GM06990 (cell line): ENCODE measurements at regions not wholly inside any gene's neighbourhood (a gene's known extent, or its start where the extent isn't known, plus 50 kb on each side); places are given as distances from the start of the nearest gene placed in this dataset.
A peak's percentile ranks its signal among the peaks of the same experiment; 100 is the strongest.

ENCODE experiments used
- DNase-seq: peaks from one replicate; pipeline ENCODE4 v3.0.0-alpha.2; 2011; ENCODE audit not compliant: insufficient read length; ENCODE audit errors: extremely low read depth
- H3K27me3 ChIP-seq: replicated peaks from 2 replicates; pipeline ENCODE4 v1.6.0; 2011; ENCODE audit warnings: low read length; ENCODE audit not compliant: control insufficient read depth, insufficient read depth
- H3K36me3 ChIP-seq: 2 replicates; pipeline ENCODE4 v1.5.1; 2011; ENCODE audit warnings: low read length; ENCODE audit not compliant: control insufficient read depth, insufficient read depth
- H3K4me3 ChIP-seq: replicated peaks from 2 replicates; pipeline ENCODE4 v1.5.1; 2011; ENCODE audit warnings: low read depth, mild to moderate bottlenecking, control low read depth, low read length
- TF ChIP-seq, protein P1 (sequence below): IDR thresholded peaks from 2 replicates; pipeline ENCODE4 v1.5.1; 2011; ENCODE audit warnings: low read length, control low read depth, mild to moderate bottlenecking, inconsistent platforms; ENCODE audit not compliant: insufficient read depth, poor library complexity, severe bottlenecking

DNA sequence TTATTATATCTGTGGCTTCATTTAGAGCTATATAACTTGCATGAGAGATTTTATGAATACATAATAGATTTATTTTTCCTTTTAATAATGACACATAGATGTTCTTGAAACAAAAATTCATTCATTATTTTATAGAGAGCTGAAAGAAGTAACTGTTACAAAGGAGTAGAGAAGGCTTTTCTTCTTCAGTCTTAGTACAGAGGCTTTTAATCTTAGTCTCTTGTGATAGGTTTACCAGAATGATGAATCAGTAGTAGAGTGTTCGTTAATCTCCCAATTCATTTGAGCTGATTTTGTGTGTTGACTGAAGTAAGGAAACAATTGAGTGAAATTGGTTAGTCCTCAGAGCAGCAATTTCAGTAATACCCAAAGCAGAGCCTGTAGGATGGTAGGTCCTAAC lies 1284.1 kb upstream of the ACO1 start:
- no peaks in the 10 kb centered on the region for H3K36me3 ChIP-seq
- TF ChIP-seq, protein P1, sequence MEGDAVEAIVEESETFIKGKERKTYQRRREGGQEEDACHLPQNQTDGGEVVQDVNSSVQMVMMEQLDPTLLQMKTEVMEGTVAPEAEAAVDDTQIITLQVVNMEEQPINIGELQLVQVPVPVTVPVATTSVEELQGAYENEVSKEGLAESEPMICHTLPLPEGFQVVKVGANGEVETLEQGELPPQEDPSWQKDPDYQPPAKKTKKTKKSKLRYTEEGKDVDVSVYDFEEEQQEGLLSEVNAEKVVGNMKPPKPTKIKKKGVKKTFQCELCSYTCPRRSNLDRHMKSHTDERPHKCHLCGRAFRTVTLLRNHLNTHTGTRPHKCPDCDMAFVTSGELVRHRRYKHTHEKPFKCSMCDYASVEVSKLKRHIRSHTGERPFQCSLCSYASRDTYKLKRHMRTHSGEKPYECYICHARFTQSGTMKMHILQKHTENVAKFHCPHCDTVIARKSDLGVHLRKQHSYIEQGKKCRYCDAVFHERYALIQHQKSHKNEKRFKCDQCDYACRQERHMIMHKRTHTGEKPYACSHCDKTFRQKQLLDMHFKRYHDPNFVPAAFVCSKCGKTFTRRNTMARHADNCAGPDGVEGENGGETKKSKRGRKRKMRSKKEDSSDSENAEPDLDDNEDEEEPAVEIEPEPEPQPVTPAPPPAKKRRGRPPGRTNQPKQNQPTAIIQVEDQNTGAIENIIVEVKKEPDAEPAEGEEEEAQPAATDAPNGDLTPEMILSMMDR = no peak
- no peaks in the 10 kb centered on the region for H3K27me3 ChIP-seq
- H3K4me3 ChIP-seq = no peak overlapping the region
- DNase-seq = no peak

DNA sequence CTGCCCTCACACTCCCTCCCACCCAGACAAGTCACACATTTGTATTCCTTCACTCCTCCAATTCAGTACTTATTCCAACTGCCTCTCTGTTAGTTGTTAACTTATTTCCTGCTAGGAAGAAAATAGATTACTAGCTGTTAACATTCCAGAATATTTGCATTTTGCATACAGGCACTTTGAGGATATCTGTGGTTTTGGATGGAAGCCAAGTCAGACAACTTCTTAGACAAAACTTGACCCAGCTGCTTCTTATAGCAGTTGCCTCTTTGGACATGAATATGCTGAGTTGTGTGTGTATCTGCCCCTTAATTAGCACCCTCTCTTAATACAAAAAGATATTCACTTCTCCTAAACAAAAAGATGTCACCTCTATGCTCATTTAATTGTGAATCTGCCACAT lies 1280.6 kb upstream of the ACO1 start:
- TF ChIP-seq, protein P1 = no peak
- Histone ChIP-seq H3K36me3 (no peaks in the 10 kb centered on the region), H3K27me3 (no peaks in the 10 kb centered on the region), H3K4me3 (no peak overlapping the region)
- DNase-seq = no peak

DNA sequence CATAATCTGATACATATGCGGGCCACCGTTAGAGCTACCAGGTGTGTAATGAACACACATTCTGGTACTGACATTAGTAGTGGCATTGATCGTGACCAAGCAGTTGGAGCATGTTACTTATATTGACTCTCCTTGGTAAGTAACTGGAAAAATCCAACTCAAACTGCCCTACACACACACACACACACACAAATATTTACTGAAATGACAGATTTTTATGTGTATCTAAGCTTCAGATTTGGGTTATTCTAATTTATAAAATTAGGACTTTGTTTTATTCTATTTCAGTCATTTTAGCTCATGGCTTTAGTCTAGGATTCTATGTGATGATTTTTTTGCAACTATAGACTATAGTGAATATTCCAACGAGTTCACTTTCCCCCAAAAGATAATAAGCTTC lies 1280.2 kb upstream of the ACO1 start:
- DNase-seq = no peak
- no peak overlapping the region for H3K4me3 ChIP-seq
- H3K36me3 ChIP-seq = no peaks in the 10 kb centered on the region
- no peaks in the 10 kb centered on the region for H3K27me3 ChIP-seq
- TF ChIP-seq, protein P1 = no peak

DNA sequence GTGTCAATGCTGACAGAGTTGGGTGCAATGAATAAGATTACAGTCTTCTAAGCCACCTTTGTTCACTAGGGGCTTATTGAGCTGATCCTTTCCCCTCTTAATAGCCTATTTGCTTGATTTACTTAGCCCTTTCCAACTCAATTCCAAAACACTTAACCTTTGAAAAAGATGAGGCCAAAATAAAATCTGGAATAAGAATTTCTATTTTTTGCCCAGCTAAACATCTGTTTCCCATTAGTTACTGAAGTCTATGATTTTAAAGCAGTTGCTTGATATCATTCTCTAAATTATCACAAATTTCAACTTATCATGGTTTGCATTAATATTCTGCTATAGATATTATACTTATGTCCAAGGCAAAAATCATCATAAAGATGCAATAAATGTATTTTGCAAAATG lies 1272.0 kb upstream of the ACO1 start:
- no peaks in the 10 kb centered on the region for H3K27me3 ChIP-seq
- DNase-seq = no peak
- H3K4me3 ChIP-seq = no peak overlapping the region
- TF ChIP-seq, protein P1 = no peak
- no peaks in the 10 kb centered on the region for H3K36me3 ChIP-seq

DNA sequence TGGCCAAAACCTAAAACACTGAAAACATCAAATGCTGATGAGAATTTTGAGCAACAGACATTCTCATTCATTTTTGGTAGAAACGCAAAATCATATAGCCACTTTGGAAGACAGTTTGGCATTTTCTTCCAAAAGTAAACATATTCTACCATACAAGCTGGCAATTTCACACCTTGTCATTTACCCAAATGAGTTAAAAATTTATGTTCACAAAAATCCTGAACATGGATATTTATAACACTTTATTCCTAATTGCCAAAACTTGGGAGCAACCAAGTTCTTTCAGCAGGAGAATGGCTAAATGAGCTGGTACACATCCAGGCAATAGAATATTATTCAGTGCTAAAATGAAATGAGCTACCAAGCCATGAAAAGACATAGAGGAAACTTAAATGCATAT lies 1270.1 kb upstream of the ACO1 start:
- TF ChIP-seq, protein P1 = no peak
- Histone ChIP-seq H3K36me3 (no peaks in the 10 kb centered on the region), H3K4me3 (no peak overlapping the region), H3K27me3 (no peaks in the 10 kb centered on the region)
- no peak for DNase-seq

DNA sequence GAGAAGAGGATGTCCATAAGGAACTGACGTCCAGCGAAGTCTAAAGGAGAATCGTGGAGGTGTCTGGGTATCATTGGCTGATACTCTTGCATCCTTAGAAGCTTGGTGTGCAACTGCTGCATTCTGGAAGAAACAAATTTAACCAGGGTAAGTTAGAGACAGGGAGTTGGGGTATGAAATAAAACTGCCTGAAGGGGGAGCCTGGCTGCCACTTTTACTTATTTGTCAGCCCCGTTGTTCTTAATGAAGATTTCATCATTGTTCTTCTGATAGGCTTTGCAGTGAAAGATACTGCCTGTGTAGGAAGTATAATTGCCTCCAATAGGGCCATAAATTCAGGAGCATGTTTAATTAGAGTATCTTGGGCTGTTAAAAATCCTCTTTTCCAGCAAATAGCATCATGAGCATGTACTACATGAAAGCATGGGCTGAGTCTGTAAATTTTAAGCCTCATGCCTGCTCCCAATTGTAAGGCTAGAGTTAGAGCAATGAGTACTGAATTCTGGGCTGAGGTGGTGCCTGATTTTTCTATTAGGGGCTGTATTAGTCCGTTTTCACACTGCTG lies 1264.5 kb upstream of the ACO1 start:
- Histone ChIP-seq H3K4me3 (no peak overlapping the region), H3K27me3 (no peaks in the 10 kb centered on the region), H3K36me3 (no peaks in the 10 kb centered on the region)
- TF ChIP-seq, protein P1 = peak; percentile 49
- no peak for DNase-seq
